Muscle layer of colon (tissue), 2 donors: ENCODE measurements at regions not wholly inside any gene's neighbourhood (a gene's known extent, or its start where the extent isn't known, plus 50 kb on each side); places are given as distances from the start of the nearest gene placed in this dataset.
"Not testable (repeated sequence)": the region's sequence is repeated elsewhere in the genome, so short reads cannot be mapped to it uniquely, and the experiment has no call there.

Source experiments
- H3K27ac ChIP-seq: one replicate; pipeline ENCODE4 v1.7.0; 2013; ENCODE audit warnings: low read depth, mild to moderate bottlenecking, low read length, moderate library complexity
- H3K27me3 ChIP-seq, 2 donors: one replicate each; pipeline ENCODE4 v1.7.0; 2013; ENCODE audit warnings: low read length in 2 of 2, mild to moderate bottlenecking in 2 of 2; ENCODE audit not compliant: insufficient read depth in 2 of 2, control insufficient read depth in 1 of 2
- H3K36me3 ChIP-seq: one replicate; pipeline ENCODE4 v1.7.0; 2013; ENCODE audit warnings: mild to moderate bottlenecking, low read length; ENCODE audit not compliant: insufficient read depth
- H3K4me1 ChIP-seq: one replicate; pipeline ENCODE4 v1.7.0; 2013; ENCODE audit warnings: mild to moderate bottlenecking, low read length; ENCODE audit not compliant: insufficient read depth
- H3K4me3 ChIP-seq, 2 donors: one replicate each; pipeline ENCODE4 v1.7.0; 2013; ENCODE audit warnings: low read length in 2 of 2, low read depth in 1 of 2, mild to moderate bottlenecking in 1 of 2, moderate library complexity in 1 of 2
- H3K9ac ChIP-seq: one replicate; pipeline ENCODE4 v1.7.0; 2013; ENCODE audit warnings: low read length
- H3K9me3 ChIP-seq: one replicate; pipeline ENCODE4 v1.7.0; 2013; ENCODE audit warnings: mild to moderate bottlenecking, low read length
- donor health status: abdominal sarcoma.
- donor health status: Adenocarcinoma of cecum.

- Histone ChIP-seq H3K27me3 (no peaks in the 10 kb centered on the region), H3K4me1 (no peaks in the 10 kb centered on the region), H3K27ac (no peak overlapping the region), H3K36me3 (no peaks in the 10 kb centered on the region), H3K4me3 (no peak overlapping the region), H3K9me3 (no peaks in the 10 kb centered on the region), H3K9ac (no peak overlapping the region)
Observed at GRCh38 chr1:229710746-229711145, 84.7 kb downstream of the URB2 start.

GRCh38 chr1:229714306-229714705, 88.3 kb downstream of the URB2 start:
- no peaks in the 10 kb centered on the region for H3K9me3 ChIP-seq
- no peak overlapping the region for H3K27ac ChIP-seq
- no peaks in the 10 kb centered on the region for H3K4me1 ChIP-seq
- H3K4me3 ChIP-seq, result no peak overlapping the region
- no peaks in the 10 kb centered on the region for H3K27me3 ChIP-seq
- no peak overlapping the region for H3K9ac ChIP-seq
- H3K36me3 ChIP-seq, result no peaks in the 10 kb centered on the region

GRCh38 chr1:229714964-229715603, 89.0 kb downstream of the URB2 start:
- H3K9me3 ChIP-seq, result no peaks in the 10 kb centered on the region
- no peak overlapping the region for H3K9ac ChIP-seq
- H3K27ac ChIP-seq, result no peak overlapping the region
- H3K4me1 ChIP-seq, result no peaks in the 10 kb centered on the region
- H3K27me3 ChIP-seq, result no peaks in the 10 kb centered on the region
- no peaks in the 10 kb centered on the region for H3K36me3 ChIP-seq
- no peak overlapping the region for H3K4me3 ChIP-seq

- Histone ChIP-seq H3K9ac (no peak overlapping the region), H3K27ac (no peak overlapping the region), H3K9me3 (no peaks in the 10 kb centered on the region), H3K4me3 (no peak overlapping the region), H3K27me3 (no peaks in the 10 kb centered on the region), H3K36me3 (no peaks in the 10 kb centered on the region), H3K4me1 (no peaks in the 10 kb centered on the region)
Observed at GRCh38 chr1:229716069-229716468, 90.0 kb downstream of the URB2 start.

GRCh38 chr1:229716704-229717103, 90.7 kb downstream of the URB2 start:
- Histone ChIP-seq H3K36me3 (no peaks in the 10 kb centered on the region), H3K9me3 (no peaks in the 10 kb centered on the region), H3K27ac (no peak overlapping the region), H3K27me3 (no peaks in the 10 kb centered on the region), H3K9ac (no peak overlapping the region), H3K4me3 (no peak overlapping the region), H3K4me1 (no peaks in the 10 kb centered on the region)

- Histone ChIP-seq H3K4me3 (no peak overlapping the region), H3K4me1 (no peaks in the 10 kb centered on the region), H3K27me3 (no peaks in the 10 kb centered on the region), H3K9ac (no peak overlapping the region), H3K9me3 (no peaks in the 10 kb centered on the region), H3K27ac (no peak overlapping the region), H3K36me3 (no peaks in the 10 kb centered on the region)
Observed at GRCh38 chr1:229717786-229718576, 91.9 kb downstream of the URB2 start.

- no peaks in the 10 kb centered on the region for H3K27me3 ChIP-seq
- H3K4me1 ChIP-seq, result no peaks in the 10 kb centered on the region
- no peak overlapping the region for H3K27ac ChIP-seq
- no peaks in the 10 kb centered on the region for H3K9me3 ChIP-seq
- H3K4me3 ChIP-seq, result no peak overlapping the region
- no peaks in the 10 kb centered on the region for H3K36me3 ChIP-seq
- no peak overlapping the region for H3K9ac ChIP-seq
Observed at GRCh38 chr1:229726061-229726460, 100.0 kb downstream of the URB2 start.

- Histone ChIP-seq H3K4me1 (no peaks in the 10 kb centered on the region), H3K9me3 (no peaks in the 10 kb centered on the region), H3K27ac (no peak overlapping the region), H3K27me3 (no peaks in the 10 kb centered on the region), H3K4me3 (no peak overlapping the region), H3K9ac (no peak overlapping the region), H3K36me3 (no peaks in the 10 kb centered on the region)
Observed at GRCh38 chr1:229729916-229730315, 103.9 kb downstream of the URB2 start.

DNA sequence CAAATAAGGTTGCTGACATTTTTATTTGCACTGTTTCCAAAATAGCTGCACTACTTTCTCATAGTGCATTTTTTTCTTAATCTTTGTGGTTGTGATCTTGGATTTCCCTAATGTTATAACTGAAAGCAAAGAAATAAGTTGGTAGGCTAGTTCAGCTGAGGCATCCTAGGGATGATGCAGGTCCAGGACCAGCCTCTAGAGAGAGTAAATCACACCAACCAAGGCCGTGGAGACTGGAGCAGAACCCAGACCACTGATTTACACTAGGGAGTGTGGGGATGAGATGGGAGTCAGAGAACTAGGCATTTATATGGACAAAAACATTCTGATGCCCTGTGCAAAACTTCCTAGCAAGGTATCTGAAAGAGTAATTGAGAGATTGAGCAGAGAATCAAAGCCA, 104.5 kb downstream of the URB2 start:
- Histone ChIP-seq H3K27ac (no peak overlapping the region), H3K36me3 (no peaks in the 10 kb centered on the region), H3K4me3 (no peak overlapping the region), H3K9me3 (no peaks in the 10 kb centered on the region), H3K27me3 (no peaks in the 10 kb centered on the region), H3K4me1 (no peaks in the 10 kb centered on the region), H3K9ac (no peak overlapping the region)

DNA sequence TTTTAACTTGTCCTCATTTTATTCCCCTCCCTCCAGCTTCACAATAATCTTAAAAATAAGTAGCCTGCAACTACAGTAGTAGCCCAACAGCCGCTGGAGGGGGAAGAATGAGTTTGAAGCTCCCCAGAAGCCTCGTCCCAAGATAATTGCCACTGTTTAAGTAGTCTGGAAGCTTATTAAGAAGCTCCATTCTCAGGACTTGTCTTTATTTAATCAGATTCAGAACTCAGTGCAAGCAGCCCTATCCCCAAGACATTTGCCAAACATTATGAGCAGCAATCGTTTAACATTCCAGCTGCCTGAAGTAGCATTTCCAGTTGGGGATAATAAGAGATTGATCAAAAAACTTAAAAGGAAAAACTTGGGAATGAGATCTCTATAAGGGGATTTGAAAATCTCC, 106.0 kb downstream of the URB2 start:
- Histone ChIP-seq H3K4me3 (no peak overlapping the region), H3K9ac (no peak overlapping the region)

GRCh38 chr1:229736376-229736775, 110.3 kb downstream of the URB2 start:
- no peaks in the 10 kb centered on the region for H3K36me3 ChIP-seq
- H3K9me3 ChIP-seq, result peaks cover 7% of the 10 kb centered on the region
- no peak overlapping the region for H3K9ac ChIP-seq
- H3K27ac ChIP-seq, result no peak overlapping the region
- no peak overlapping the region for H3K4me3 ChIP-seq
- H3K4me1 ChIP-seq, result no peaks in the 10 kb centered on the region
- H3K27me3 ChIP-seq, result no peaks in the 10 kb centered on the region

More for the DNA sequence above, 106.0 kb downstream of the URB2 start:
- Histone ChIP-seq H3K9me3 (peaks cover 7% of the 10 kb centered on the region), H3K4me1 (no peaks in the 10 kb centered on the region), H3K27me3 (no peaks in the 10 kb centered on the region), H3K27ac (no peak overlapping the region), H3K36me3 (no peaks in the 10 kb centered on the region)

- H3K4me3 ChIP-seq, H3K27me3 ChIP-seq, H3K9ac ChIP-seq, H3K27ac ChIP-seq, H3K36me3 ChIP-seq, H3K4me1 ChIP-seq, H3K9me3 ChIP-seq: not testable (repeated sequence)
Observed at GRCh38 chr1:229742614-229743013, 116.6 kb downstream of the URB2 start.
